NCI-H2081 (cell line): ENCODE measurements at regions not wholly inside any gene's neighbourhood (a gene's known extent, or its start where the extent isn't known, plus 50 kb on each side); places are given as distances from the start of the nearest gene placed in this dataset.
"Not testable (repeated sequence)": the region's sequence is repeated elsewhere in the genome, so short reads cannot be mapped to it uniquely, and the experiment has no call there.

ENCODE experiments used
- DNase-seq, 2 experiments: peaks; one replicate each; lab custom pipeline; 2025; lab: John Stamatoyannopoulos, UW

DNA sequence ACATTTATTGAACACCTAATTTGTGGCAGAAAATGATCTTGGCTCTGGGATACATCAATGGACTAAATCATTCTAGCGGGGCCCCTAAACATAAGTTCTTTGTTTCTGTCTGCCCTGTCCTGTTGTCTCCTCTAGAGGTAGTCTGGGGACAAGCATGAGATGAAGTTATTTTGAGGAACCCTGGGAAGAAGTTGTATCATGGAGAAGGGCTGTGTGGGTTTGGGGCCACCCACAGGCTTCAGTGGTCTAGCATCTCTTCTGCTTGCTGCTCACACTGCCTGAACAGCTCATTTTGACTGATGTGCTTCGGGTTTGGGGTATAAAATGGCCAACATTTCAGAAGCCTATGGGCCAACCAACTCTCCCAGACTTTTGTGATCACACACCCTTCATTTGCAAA lies 50.3 kb upstream of the OSBPL11 start:
- DNase-seq = no peak

DNA sequence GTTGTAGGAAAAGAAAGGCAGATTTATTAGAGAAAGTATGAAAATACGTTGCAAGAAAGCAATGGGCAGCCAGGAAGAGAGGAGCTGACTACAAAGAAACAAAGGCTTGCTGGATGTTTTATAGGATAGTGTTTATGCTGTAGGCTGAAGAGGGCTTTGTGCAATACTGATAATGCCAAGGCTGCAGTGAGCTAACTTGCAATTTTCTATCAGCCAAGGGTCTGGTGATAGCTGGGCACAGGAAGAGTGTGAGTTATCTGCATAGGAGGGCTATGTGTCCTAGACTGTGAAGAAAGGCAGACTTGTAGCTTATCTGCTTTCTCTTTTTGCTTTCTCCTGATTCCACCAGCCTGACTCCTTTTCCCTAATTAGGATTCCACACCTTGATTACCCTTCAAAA lies 51.3 kb upstream of the OSBPL11 start:
- no peak for DNase-seq

DNA sequence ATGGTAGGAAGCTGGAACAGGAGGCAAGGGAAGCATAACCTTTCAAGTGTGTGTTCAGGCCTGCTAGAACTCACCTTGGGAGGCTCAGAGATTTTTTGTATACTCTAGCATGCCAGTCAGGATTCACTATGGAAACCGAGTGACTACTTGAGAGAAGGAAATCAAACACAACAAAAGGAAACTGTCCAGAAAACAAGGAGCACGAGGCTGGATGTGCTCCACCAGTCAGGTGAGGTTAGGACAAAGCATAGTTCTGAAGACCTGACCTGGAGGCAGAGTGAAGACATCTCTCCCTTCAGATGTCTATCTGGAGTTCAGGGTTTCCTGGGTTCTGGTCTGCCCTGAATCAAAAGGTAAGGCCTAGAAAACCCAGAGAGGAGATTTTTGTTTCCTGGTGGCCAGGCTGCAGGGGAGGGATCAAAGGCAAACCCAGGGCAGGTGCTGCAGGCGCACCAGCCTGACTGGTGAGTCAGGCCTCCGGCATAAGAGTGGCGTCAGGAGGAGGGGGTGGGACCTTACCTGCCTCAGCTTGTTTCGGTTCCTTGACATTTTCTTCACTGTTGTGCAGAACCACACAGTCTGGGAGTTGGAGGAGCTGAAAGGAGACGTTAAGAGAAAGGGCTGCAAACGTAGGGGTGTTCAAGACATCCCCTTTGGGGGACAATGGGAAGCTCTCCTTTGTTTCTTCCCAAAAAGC lies 52.2 kb upstream of the OSBPL11 start:
- no peak for DNase-seq

DNA sequence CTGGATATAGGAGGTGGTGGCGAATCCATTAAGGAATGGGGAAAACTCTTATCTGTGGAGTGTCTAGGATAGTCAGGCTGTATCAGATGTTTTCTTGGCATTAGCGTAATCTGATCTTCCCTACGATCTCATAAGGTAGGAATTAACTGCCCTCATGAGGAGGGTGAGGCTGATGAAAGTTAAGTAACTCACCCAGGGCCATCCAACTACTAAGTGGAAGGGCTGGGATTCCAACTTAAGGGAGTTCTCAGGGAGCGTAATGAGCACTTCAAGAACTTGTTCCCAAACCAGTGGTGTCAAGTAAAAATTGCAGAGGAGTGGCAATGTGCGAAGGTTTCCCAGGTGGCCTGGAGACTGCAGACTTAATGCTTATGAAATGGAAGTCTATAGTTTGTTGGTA lies 55.9 kb upstream of the OSBPL11 start:
- DNase-seq = no peak

DNA sequence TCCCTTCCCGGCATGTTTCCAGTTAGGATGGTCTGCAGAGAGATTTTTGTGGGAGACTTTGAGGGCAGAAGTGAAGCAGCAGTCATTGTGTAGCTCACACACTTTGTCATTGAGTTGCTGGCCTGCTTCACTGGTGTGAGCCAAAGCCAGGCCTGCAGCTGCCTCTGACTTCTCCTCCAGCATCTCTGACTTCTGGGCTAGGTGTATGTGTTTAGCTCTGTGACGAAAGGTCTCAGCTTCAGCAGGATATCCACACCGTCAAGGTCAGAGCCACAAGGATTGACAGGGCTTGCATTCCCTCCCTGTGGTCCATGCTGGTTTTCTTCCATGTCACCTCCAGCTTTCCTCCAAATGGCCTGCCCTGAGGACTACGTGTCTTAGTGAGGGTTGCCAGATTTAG lies 57.1 kb upstream of the OSBPL11 start:
- DNase-seq = no peak

DNA sequence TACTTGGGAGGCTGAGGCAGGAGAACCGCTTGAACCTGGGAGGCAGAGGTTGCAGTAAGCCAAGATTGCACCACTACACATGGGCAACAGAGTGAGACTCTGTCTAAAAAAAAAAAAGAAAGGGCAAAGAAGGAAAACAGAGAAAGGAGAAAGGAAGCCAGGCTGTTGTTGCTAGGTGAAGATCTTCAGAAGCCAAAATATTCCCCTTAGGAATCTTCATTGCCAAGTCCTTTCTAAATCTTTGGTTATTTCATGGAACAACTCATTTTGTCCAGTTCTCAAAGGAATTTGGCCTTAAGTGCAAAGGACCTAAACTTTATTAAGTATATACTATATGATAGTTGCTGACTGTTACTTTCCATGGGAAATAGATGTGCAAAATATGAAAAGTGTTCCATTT lies 59.2 kb upstream of the OSBPL11 start:
- DNase-seq = no peak

DNA sequence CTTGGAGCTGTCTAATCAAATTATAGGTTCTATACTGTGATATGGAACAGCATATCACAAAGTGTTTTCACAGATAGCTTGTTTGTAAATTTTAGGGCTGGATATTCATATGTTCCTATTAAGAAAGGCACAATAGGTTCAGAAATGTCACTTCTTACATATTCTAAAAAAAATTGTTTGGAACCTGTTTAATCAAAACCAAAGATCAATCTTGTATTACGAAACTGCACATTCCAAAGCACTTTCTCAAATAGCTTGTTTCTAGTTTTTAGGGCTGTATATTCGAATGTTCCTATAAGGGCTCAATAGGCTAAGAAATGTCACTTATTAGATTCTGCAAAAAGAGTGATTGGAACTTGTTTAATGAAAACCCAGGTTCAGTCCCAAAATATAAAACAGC lies 67.4 kb upstream of the OSBPL11 start:
- no peak for DNase-seq

DNA sequence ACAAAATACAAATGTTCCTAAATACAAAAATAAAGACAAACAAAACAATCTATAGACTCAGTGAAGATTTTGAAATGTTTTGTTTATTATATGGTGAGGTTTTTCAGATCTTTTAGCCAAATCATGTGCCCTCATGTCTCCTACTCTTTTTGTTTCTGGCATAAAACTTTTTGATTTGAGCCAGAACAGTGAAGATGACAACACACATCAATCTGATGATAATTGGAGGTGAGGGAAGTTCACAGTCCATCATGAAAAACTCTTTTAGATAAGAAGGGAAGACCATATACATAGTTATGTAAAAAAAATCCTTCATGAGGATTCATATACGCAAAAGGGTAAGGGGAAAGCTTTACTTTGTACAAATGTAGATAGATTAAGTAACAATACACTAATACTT lies 75.1 kb upstream of the OSBPL11 start:
- no peak for DNase-seq

DNA sequence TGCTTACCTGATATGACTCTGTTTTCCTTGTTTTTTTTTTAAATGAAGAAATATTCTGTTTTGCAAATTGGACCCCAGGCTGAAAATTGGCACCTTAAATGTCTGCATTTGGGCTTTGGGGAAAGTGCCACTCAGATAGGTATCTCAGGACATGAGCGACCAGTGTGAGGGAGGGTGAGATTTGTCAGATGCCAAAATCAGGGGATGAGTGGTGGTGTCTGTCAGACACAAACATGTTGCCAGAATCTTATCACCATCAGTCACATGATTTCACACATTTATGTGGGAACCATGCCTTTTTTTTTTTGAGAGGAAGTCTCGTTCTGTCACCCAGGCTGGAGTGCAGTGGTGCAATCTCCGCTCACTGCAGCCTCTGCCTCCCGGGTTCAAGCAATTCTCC lies 75.6 kb upstream of the OSBPL11 start:
- no peak for DNase-seq

DNA sequence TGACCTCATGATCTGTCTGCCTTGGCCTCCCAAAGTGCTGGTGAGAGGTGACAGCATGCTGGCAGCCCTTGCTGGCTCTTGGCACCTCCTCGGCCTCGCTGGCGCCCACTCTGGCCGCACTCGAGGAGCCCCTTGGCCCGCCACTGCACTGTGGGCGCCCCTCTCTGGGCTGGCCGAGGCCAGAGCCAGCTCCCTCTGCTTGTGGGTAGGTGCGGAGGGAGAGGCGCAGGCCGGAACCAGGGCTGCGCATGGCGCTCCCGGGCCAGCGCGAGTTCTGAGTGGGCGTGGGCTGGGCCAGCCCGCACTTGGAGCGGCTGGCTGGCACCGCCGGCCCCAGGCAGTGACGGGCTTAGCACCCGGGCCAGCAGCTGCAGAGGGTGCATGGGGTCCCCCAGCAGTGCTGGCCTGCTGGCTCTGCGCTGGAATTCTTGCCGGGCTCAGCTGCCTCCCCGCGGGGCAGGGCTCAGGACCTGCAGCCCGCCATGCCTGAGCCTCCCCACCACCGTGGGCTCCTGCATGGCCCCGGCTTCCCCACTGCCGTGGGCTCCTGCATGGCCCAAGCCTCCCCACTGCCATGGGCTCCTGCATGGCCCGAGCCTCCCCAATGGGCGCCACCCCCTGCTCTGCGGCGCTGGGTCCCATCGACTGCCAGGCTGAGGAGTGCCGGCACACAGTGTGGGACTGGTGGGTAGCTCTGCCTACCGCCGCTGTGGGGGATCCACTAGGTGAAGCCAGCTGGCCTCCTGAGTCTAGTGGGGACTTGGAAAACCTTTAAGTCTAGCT lies 76.4 kb upstream of the OSBPL11 start:
- no peak for DNase-seq

DNA sequence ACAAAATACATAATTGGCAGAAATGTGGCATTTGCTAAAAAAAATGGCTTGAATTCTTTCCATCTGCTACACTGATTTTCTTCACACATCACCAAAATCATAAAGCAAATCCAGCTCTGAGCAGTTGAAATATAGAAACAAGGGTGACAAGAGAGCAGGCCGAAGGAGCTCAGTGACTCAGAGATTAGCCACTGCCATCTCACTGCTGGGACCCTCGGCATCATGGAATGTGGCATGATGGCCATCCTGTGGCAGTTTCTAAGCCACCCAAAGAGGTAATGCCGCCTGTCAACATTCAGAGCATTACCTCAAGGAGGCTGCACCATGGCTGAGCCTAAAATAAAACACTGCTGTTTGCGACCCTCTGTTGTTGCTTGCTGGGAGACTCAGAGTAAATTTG lies 80.5 kb upstream of the OSBPL11 start:
- no peak for DNase-seq

DNA sequence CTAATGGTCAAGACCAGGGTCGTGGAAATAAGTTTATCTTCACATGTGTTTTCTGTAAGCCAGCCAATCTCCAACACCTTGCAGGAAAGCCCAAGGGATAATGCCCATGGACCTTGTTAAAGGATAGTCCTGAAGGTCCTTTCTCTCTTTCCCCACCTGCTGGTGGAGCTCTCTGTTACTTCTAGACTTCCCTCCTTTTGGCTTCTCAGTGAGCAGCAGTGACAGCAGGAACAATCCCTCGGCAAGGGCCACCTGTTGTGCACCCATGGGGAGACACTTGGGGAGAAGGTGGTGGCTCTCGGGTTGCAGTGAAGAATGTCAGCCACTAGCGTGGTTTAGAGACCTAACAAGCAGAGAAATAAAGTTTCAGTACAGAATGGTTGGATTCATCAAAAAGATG lies 84.0 kb upstream of the OSBPL11 start:
- DNase-seq = peak in 1 of 2 experiments; percentile 18

DNA sequence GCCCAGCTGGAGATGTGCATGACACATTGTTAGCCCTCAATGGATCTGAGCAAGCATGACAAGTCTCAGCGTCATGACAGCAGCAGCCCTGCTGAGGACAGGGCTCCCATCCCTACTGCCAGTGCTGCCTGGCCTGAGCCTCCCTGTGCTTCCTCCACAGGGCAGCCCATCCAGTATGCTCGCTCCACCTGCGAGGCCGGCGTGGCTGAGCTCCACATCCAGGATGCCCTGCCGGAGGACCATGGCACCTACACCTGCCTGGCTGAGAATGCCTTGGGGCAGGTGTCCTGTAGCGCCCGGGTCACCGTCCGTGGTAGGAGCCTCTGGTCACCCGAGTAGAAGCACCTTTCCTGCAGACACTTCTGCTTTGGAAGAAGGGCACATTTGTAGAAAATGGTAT lies 85.8 kb upstream of the OSBPL11 start:
- no peak for DNase-seq

DNA sequence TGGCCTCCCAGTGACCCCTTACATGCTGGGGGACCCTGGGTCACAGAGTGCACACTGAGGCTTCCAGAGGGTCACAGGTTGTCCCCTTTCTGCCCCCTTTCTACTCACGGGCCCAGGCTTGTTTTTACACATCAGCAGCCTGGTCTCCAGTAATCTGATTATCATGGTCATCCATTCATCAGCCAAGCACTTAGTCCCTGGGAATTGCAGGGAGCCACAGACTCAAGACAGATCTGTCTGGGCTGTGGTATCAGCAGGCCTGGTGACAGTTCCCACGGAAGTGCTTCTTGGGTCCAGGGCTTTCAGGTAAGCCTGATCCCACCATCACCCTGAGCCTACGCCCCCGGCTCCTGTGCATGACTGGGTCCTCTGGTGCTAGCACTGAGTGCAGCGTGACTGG lies 86.6 kb upstream of the OSBPL11 start:
- not testable (repeated sequence) for DNase-seq

DNA sequence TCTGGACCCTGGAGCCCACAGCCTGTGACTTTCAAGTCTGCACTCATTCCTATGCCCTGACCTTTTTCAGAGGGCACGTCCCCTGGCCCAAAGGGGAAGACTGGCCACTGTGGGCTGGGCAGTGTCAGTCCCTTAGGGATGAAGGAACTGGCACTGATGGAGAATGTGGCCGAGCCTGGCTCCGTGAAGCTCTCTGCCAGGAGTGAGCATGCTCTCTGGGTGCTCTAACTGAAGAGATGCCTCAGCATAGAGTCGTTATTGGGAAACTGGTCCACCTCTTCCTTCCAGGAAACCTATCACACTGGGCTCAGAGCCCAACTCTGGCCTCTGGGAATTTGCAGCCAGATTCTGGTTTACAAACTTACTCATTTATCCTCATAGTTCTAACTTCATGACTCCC lies 87.3 kb upstream of the OSBPL11 start:
- not testable (repeated sequence) for DNase-seq

DNA sequence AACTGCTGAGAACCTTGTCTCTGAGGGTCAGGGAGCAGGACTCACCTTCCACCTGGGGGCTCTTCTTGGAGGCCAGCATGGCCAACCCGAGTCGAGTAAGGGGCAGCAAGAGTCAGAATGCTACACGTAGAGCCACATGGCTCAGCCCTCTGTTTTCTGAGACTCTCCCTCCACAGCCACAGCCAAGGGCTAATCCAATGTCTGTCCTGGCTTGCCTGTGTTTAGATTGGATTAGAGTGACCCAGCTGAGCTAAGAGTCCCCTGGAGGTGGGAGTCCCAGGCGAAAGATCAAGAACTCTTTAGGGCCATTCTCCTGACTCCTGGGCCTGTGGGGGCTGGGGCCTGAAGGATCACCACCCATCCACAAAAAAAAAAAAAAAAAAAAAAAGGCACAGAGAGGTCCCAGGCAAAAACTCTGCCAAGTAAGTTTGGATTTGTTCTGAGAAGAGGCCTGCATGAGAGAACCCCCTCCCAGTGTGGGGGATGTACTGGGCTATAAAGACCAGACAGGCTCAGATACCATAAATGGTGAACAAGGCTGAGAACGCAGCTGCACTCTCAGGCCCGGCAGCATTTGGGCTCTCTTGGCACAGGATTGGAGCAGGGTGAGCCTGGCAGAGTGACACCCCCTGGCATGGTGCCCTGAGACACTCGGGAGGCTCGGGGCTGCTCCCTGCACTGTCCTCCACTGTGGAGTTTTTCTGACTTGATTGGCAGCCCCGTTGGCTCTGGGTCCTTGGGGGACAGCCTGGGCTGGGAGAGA lies 88.0 kb upstream of the OSBPL11 start:
- DNase-seq = no peak

DNA sequence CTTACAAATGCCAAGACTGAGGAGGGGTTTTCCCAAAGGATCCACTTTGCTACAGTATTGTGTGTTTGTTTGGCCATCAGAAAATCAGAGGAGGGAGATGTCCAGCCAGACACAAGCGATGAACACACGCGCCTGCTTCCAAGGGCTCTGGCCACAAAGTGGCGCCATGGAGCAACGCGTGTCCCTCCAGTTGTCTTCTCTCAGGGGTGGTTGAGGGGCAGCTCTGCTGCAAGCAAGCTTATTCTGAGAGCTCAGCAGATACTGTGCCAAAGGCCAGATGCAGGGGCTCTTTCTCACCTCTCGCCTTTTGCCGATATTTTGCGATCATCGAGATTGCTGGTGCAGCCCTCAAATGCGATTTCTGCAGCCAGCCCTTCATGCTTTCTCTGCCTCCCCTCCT lies 88.9 kb upstream of the OSBPL11 start:
- DNase-seq = no peak

DNA sequence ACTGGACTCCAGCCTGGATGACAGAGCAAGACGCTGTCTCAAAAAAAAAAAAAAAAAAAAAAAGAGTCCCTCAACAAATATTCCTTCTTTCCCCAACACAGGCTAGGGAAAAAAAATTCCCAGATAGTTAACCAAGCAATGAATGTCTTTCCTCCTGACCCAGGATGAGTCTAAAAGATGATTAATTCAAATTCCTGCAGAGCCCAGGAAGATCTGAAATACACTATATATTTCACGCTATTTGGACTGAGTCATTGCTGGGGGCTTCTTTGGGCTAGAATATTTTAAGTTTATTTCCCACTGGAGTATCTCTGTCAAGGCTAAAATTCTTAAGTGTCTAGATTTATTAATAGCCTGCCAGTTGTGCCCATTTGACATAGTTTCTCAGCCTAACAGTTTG lies 90.4 kb upstream of the OSBPL11 start:
- DNase-seq = not testable (repeated sequence)

DNA sequence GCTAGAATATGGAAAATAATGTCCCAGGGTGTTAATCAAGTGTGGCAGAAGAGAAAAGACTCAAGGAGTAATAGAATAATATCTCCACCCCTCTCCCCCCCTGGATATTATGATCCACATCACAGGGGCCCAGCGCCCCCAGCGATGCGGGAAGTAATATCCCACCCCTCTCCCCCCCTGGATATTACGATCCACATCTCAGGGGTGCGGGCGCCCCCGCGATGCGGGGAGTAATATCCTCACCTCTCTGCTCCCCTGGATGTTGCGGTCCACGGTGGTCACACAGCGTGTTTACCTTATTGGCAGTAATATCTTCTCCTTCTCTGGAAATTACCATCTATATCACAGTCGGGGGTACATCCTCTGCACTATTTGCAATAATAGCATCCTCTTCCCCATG lies 97.1 kb upstream of the OSBPL11 start:
- DNase-seq = no peak

DNA sequence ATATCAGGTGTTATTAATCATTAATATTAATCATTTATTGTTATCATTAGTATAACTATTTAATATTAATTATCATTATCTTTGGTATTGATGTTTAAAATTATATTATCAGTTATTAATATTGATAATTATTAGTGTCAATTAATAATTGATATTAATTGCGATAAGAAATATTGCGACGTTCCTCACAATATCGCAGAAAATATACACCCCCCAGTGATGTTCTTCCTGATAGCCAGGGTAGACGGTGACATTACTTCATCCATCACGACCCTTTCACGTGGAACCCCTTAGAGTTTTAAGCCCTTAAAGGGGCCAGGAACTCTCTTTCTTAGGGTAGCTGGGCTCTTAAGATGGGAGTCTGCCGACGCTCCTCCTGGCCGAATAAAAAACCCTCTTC lies 98.6 kb upstream of the OSBPL11 start:
- no peak for DNase-seq

DNA sequence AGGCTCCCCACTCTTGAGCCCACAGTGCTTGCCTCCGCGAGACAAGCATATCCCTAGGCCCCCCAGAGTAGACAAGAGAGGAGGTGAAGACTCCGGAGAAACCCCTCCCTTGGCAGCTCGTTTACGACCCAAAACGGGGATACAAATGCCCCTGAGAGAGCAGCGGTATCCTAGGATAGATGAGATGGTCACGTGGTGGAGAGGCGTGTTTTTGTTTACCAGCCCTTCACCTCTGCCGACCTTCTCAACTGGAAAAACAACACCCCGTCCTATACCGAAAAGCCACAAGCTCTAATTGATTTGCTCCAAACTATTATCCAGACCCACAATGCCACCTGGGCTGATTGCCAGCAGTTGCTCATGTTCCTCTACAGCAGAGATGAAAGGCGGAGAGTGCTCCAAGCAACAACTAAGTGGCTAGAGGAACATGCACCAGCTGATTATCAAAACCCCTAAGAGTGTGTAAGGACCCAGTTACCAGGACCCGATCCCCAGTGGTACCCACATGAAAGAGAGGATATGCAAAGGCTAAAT lies 99.5 kb upstream of the OSBPL11 start:
- DNase-seq = no peak

DNA sequence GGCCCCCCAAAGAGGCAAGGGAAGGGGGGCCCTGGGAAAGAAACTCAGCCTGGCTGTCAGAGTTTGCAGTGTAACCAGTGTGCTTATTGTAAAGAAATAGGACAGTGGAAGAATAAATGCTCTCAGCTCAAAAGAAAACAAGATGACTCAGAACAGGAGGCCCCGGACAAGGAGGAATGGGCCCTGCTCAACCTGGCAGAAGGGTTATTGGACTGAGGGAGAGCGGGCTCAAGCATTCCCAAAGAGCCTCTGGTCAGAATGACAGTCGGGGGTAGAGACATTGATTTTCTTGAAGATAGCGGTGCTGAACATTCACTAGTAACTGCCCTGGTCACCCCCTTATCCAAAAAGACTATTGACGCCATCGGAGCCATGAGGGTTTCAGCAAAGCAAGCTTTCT lies 100.4 kb upstream of the OSBPL11 start:
- DNase-seq = no peak

DNA sequence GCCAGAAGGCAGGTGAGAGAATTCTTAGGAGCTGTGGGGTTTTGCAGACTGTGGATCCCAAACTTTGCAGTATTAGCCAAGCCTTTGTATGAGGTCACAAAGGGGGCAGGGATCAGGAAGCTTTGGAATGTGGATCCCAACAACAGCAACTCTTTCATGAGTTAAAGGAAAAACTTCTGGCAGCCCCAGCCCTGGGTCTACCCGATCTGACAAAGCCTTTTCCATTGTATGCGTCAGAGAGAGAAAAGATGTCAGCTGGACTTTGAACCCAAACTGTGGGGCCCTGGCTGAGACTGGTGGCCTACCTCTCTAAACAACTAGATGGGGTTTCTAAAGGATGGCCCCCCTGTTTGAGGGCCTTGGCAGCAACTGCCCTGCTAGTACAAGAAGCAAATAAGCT lies 101.8 kb upstream of the OSBPL11 start:
- not testable (repeated sequence) for DNase-seq
